HG02678 (cell line): ENCODE measurements at regions not wholly inside any gene's neighbourhood (a gene's known extent, or its start where the extent isn't known, plus 50 kb on each side); places are given as distances from the start of the nearest gene placed in this dataset.
"Not testable (repeated sequence)": the region's sequence is repeated elsewhere in the genome, so short reads cannot be mapped to it uniquely, and the experiment has no call there.

ENCODE experiments used
- ATAC-seq: cut with Tn5 transposase; IDR thresholded peaks from one replicate; pipeline ENCODE4 v1.9.1; 2021; ENCODE audit warnings: mild to moderate bottlenecking, moderate library complexity; ENCODE audit not compliant: unreplicated experiment

DNA sequence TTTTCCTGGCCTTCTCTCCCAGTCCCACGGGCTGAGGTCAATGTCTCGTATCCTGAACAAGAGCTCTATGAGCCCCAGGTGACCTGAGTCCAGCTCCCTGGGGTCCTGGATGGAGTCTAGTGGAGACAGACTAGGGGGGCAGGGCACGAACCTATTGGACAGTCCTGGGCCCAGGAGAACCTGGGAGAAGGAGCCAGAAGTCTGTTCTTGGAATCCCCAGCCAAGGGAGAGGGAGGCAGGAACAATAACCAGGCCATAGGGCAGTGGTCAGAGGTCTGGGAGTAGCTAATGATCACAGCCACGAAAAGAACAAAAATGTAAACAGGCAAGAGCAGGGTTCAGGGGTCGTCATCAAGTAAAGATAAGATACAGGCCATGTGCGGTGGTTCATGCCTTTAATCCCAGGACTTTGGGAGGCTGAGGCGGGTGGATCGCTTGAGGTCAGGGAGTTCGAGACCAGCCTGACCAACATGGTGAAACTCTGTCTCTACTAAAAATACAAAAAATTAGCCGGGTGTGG is 60.8 kb downstream of the COPRS start:
- ATAC-seq: no peak

DNA sequence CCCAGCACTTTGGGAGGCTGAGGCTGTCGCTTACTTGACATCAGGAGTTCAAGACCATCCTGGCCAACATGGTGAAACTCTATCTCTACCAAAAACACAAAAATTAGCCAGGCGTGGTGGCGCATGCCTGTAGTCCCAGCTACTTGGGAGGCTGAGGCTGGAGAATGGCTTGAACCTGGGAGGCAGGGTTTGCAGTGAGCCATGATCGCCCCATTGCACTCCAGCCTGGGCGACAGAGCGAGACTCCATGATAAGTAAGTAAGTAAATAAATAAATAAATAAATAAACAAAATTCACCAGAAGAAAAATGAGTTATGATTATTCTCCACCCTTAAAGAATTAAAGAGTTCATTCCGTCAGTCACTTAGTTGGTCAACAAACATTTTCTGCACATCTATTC is 63.1 kb downstream of the COPRS start:
- ATAC-seq: not testable (repeated sequence)

DNA sequence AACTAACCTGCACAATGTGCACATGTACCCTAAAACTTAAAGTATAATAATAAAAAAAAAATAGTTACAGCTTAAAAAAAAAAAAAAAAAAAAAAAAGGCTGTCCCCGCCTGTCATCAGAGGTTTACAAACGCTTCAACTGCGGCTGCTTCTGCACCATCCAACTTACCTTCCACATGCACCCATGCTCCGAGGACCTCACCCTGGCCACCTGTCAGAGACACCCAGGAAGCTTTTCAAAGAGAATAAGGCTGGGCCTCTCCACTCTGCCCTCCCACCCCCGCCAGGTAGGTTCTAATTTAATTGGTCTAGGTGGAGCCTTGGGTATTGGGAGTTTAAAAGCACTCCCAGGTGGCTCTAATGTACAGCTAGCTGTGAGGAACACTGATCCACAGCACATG is 64.9 kb downstream of the COPRS start:
- ATAC-seq: no peak

DNA sequence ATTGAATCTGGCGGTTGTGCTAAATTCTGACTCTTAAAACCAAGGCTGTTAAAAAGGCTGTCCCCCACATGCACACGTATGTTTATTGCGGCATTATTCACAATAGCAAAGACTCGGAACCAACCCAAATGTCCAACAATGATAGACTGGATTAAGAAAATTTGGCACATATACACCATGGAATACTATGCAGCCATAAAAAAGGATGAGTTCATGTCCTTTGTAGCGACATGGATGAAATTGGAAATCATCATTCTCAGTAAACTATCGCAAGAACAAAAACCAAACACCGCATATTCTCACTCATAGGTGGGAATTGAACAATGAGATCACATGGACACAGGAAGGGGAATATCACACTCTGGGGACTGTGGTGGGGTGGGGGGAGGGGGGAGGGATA is 65.4 kb downstream of the COPRS start:
- ATAC-seq: not testable (repeated sequence)

DNA sequence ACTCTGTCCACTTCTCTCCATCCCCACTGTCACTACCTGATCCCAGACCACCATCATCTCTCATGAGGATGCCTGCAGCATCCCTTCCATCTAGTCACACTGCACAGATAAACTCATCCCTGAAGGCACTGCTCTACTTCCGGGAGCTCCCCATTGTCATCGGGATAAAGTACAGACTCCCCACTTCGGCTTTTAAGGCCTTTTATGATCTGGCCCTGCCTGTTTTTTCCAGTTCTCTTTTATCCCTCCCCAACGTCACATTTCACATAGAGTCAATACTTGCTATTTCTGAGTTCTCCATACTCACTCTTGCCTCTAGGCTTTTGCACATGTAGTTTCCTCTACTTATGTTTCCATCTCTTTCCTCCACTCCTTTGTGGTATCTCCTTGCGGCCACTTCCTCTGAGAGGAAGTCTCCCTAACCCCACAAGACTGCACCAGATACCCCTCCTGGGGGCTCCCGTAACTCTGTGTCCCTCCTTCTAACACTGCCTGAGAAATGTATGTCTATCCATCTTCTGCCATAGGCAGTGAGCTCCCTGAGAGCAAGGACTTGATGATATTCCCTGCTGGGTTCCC is 66.9 kb downstream of the COPRS start:
- ATAC-seq: no peak

DNA sequence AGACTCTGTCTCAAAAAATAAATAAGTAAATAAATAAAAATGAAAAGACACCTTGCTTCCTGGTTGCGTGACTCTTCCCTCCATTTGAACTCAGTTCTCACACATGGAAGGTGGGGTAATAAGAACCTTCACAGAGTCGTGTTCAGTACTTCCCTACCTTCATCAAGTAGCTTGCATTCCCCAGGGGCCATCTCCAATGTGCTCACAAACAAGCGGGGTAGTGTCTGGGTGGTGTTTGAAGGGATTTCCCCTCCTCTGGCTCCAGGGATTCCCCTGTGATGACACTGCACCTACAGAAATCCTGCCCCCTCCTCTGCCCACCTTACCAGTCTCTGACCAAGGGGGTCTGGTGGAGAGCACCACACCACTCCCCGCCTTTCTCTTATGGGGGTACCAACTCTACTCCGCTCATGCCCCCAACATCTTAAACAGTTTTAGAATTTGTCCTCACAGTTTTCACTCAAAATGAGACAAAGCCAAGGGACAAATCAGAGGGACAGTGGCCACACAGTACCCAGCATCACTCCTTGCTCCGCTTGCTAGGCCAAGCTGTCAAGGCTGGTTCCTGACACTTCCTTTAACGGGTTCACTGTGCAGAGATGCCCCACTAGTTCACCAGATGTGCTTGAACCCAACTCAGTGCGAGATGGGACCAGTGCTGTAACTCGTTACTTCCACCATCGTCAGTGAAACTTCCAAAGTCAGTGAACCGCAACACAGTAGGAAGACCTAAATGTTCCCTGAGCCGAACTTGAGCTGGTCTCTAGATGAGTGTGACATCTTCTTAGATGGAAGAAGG is 69.1 kb downstream of the COPRS start:
- no peak for ATAC-seq

DNA sequence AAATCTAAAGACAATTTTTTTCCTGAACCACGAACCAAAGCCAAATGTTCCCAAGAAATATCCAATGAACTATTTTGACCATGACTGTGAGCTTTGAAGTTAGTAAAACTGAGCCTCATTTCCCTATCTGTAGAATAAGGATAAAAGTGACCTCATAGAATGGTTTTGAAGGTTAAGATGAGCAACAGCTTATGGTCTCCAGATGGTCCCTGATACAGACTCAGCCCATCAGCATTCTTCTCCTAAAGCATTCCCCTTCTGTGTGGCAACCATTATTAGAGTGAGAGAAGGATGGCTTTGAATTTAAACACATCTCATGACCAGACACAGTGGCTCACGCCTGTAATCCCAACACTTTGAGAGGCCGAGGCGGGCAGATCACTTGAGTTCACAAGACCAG is 70.1 kb downstream of the COPRS start:
- ATAC-seq: no peak

DNA sequence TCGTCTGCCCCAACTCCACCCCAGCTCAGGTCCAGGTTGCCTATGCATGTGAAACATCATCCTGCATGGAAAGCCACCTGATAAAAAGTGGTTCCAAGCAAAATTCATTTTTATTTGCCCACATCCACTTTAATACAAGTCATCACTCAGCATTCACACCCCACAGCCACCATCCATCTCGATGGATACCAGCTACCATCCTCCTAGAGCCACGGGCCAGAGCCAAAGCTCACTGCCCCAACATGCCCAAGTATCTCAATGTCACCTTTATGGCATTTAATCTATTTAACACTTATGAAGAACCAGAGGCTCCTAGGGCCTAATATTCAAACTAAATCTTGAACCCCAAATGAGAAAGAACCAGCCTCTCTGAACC is 70.5 kb downstream of the COPRS start:
- no peak for ATAC-seq

DNA sequence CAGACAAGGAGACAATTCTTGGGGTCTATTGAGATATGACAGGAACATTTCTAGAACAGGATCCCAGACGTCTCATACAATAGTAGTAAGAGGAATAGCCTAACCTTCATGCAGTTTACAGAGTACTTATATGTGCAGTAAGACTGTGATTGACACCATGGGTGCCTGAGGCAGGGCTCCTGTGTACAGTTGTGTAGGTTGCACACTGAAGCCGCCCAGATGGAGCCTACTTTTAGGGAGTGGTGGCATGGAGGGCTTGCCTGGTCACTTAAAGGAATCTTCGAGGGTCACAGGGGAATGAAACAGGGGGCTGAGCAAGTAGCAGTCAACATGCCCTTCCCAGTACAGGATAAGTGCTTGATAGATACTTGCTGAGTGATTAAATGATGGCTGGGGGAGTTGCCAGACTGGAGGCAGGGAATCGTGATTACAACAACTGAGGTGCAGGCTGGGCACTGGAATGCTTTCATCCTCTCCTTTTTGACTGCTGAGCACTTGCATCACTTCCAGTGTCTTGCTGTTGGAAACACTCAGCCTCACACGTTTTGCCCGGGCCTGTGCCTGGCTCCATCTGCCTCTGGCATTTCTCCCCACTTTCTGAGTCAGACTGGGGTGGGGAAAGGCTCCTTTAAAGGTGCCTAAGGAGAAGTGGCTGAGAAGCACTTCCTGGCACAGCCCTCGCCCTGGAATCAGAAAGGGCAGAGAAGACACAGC is 71.0 kb downstream of the COPRS start:
- ATAC-seq: no peak

DNA sequence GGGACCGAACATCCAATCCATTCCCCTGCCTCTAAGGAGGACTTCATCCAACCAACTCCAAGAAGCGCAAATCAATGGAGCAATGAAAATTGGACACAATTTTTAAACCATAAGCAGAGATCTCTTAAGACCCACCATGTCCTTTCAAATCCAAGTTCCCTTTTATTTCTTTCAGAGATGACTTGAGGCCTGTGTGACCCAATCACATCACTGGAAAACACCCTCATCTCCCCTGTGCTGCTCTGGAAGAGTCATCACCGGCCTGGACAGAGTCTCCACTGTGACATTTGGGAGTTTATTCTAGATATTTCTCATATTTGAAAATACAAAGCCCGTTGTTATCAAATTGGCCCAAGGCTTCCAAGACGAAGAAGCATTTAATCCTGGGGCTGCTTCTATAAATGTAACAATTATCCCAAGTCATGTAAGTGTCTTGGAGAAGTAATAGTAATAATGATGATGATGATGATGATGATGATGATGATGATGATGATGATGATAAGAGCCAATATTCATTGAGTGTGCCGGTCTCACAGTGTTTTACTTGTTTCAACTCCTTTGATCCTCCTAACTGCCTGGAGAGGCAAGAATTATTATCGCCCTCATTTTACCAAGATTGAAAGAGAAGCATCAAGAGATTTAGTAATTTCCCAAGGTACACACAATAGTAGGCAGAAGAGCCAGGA is 72.1 kb downstream of the COPRS start:
- ATAC-seq: no peak

DNA sequence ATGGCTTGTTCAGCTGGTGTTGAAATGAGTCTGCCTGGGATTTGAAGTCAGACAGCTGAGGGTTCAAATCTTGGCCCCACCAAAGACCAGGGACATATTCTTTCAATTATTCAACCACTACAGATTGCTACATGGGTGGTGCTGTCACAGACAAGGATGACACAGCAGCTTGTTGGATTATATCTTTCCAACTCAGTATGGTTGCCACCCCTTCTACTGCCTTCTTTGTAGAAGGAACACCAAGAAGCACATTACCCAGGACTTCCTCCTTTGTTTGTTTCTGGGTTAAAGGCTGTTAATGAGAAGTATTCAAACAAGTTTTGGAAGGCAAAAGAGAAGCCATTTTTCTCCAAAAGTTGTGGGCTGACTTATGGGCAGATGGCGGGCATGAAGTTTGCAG is 78.6 kb downstream of the COPRS start:
- no peak for ATAC-seq

DNA sequence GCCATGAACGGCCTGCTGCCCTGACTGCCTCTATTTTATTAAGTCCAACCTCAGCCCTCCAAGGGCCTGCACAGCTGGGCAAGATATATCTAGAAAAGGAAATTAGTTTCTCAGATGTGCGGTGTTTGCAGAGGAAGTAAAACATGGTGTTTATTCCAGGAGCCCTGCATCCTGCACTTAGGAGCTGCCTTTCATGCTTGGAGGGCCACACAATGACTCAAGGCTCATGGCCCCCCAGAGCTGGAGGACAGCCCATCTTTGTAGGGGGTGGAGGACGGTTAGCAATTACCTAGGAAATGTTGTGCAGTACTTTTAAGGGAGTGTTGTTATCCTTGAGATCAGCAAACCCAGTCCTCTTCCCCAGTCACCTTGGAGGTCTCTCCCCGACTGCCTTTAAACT is 80.5 kb downstream of the COPRS start:
- no peak for ATAC-seq

DNA sequence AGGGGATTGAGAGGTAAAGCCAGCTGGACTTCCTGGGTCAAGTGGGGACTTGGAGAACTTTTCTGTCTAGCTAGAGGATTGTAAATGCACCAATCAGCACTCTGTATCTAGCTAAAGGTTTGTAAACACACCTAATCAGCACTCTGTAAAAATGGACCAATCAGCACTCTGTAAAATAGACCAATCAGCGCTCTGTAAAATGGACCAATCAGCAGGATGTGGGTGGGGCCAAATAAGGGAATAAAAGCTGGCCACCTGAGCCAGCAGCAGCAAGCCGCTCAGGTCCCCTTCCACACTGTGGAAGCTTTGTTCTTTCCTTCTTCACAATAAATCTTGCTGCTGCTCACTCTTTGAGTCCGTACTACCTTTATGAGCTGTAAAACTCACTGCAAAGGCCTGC is 87.7 kb downstream of the COPRS start:
- not testable (repeated sequence) for ATAC-seq

DNA sequence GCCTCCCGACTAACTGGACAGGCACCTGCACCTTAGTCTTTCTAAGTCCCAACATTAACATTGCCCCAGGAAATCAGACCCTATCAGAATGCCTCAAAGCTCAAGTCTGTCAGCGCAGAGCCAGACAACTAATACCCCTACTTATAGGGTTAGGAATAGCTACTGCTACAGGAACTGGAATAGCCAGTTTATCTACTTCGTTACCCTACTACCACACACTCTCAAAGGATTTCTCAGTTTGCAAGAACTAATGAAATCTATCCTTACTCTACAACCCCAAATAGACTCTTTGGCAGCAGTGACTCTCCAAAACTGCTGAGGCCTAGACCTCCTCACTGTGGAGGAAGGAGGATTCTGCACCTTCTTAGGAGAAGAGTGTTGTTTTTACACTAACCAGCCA is 88.5 kb downstream of the COPRS start:
- not testable (repeated sequence) for ATAC-seq

DNA sequence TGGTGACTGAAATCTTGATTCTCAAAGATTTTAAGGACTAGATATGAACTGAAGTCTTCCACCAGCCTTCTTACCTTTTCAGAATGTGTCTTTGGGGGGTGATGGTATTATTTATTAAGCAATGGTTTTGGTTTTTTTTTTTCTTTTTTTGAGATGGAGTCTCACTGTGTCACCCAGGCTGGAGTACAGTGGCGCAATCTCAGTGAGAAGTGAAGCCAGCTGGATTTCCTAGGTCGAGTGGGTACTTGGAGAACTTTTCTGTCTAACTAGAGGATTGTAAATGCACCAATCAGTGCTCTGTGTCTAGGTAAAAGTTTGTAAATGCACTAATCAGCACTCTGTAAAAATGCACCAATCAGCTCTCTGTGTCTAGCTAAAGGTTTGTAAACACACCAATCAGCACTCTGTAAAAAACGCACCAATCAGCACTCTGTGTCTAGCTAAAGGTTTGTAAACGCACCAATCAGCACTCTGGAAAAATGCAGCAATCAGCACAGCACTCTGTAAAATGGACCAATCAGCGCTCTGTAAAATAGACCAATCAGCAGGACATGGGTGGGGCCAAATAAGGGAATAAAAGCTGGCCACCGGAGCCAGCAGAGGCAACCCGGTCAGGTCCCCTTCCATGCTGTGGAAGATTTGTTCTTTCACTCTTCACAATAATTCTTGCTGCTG is 97.1 kb downstream of the COPRS start:
- ATAC-seq: not testable (repeated sequence)

DNA sequence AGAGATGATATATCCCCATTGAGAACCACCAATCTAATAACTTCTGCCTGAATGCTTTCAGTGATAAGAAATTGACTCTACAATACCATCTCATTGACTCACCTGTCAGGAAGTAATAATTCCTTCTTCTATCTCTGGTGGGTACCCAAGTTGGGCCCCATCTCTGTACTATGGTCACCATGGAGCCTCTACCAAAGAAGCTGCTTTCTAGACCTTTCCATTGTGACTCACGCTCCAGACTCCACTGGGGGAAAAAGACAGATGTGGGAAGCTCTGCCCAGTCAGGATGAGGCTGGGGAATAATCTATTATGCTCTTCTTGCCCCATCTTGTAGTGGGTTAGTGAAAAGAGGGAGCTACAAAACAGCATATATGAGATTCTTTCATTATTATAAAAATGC is 100.4 kb downstream of the COPRS start:
- ATAC-seq: no peak

DNA sequence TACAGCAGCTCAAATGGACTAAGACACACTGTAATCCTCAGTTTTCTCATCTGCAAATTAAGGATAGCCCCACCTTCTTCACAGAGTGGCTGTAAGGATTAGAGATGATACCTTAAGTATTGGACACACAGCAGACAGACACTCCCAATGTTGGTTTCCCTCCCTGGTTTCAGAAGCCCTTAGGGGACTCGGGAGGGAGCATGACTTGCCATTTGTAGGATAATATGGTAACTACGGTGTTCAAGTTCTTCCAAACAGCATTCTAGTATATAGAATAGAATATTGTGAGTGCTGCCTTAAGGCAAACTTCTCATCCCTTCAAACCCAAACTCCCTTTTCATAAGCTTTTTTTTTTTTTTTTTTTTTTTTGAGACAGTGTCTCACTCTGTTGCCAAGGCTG is 101.9 kb downstream of the COPRS start:
- ATAC-seq: no peak

DNA sequence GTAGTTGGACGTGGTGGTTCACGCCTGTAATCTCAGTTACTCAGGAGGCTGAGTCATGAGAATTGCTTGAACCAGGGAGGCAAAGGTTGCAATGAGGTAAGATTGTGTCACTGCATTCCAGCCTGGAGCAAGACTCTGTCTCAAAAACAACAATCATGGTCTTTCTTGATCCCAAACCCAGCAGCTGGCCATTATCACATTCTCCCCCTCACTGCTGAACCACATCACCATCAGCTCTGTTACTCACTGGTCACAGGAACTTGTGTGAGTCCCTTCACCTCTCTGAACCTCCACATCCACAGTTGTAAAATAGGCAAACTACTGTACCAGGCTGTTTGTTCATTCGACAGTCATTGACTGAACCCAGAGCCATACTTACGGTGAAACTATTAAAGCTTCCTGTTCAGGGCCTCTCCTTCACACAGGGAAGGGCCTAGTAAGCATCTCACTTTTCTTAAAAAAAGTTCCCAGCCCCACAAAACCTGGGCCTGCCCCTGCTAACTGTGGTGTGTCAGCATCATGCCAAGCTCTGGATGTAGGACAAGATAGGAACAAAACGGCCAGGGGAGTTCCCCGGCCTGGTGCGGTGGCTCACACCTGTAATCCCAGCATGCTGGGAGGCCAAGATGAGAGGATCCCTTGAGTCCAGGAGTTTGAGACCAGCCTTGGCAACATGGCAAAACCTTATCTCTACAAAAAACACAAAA is 104.7 kb downstream of the COPRS start:
- ATAC-seq: no peak

DNA sequence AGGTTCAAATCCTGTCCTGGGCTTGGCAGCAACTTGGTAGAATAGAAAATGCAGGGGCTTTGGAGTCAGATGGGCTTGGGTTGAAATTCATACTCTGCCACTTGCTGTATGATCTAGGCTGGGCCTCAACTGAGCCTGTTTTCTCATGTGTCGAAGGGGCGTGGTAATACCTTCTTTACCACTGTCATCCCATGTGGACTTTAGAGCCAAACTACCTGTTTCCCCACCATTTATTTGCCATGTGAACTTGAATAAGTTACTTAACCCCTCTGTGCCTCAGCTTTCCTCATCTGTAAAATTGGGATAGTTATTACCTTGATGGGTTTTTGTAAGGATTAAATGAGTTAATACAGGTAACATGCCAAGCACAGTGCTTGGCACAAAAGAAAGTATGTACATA is 106.0 kb downstream of the COPRS start:
- ATAC-seq: no peak

DNA sequence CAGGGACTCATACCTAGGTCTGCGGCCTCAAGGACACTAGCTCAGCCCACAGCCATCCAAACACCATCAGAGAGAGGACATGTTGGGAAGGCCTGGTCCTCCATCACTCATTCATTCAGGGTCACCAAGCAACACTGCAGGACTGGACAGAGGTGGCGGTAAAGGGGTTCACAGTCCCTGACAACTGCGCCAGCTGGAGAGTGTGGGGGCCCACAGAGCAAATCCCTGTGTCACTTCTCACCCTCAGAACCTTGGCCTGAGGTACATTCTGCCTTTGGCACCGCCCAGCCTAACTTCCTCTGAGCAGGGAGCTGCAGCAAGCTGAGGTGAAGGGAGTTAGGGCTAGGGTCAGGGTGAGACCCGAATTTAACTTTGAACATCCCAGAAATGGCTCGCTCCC is 106.5 kb downstream of the COPRS start:
- no peak for ATAC-seq
